NB4 (cell line): ENCODE measurements at regions not wholly inside any gene's neighbourhood (a gene's known extent, or its start where the extent isn't known, plus 50 kb on each side); places are given as distances from the start of the nearest gene placed in this dataset.

ENCODE experiments used
- DNase-seq: peaks from one replicate; pipeline ENCODE4 v3.0.0; 2010; ENCODE audit warnings: low read depth
- H3K4me3 ChIP-seq: one replicate; pipeline ENCODE4 v1.5.1; 2011; ENCODE audit warnings: mild to moderate bottlenecking, low read depth, low read length, moderate library complexity
- CTCF ChIP-seq: IDR thresholded peaks from one replicate; pipeline ENCODE4 v1.5.1; 2012; ENCODE audit warnings: low read depth, low read length
- MAX ChIP-seq: IDR thresholded peaks from 2 replicates; pipeline ENCODE4 v1.6.1; 2011; ENCODE audit warnings: low read depth, low read length
- MYC ChIP-seq: IDR thresholded peaks from 2 replicates; pipeline ENCODE4 v1.6.1; 2011; ENCODE audit warnings: low read depth, low read length
- POLR2A ChIP-seq: IDR thresholded peaks from 2 replicates; pipeline ENCODE4 v1.6.1; 2011; ENCODE audit warnings: mild to moderate bottlenecking; ENCODE audit not compliant: insufficient read length; ENCODE audit errors: extremely low read depth

- TF ChIP-seq CTCF: no peak
- TF ChIP-seq MYC: no peak
- TF ChIP-seq MAX: no peak
- no peak for TF ChIP-seq POLR2A
- DNase-seq: no peak
- no peak overlapping the region for H3K4me3 ChIP-seq
These were observed 71.3 kb upstream of the EYA4 start for GRCh38 chr6:133169901-133170300.

GRCh38 chr6:133170602-133171001 is 70.6 kb upstream of the EYA4 start:
- TF ChIP-seq MAX (no peak), MYC (no peak), POLR2A (no peak), CTCF (no peak)
- H3K4me3 ChIP-seq: no peak overlapping the region
- no peak for DNase-seq

- DNase-seq: no peak
- no peak overlapping the region for H3K4me3 ChIP-seq
- TF ChIP-seq MYC: no peak
- no peak for TF ChIP-seq MAX
- no peak for TF ChIP-seq CTCF
- no peak for TF ChIP-seq POLR2A
These were observed 69.1 kb upstream of the EYA4 start for GRCh38 chr6:133171989-133172604.

- TF ChIP-seq CTCF (no peak), POLR2A (no peak), MYC (no peak), MAX (no peak)
These were observed 67.9 kb upstream of the EYA4 start for GRCh38 chr6:133173276-133173675.

GRCh38 chr6:133179481-133179880 is 61.7 kb upstream of the EYA4 start:
- H3K4me3 ChIP-seq: no peak overlapping the region
- no peak for DNase-seq
- no peak for TF ChIP-seq CTCF
- TF ChIP-seq MAX: no peak
- TF ChIP-seq POLR2A: no peak
- TF ChIP-seq MYC: no peak

More at GRCh38 chr6:133173276-133173675, 67.9 kb upstream of the EYA4 start:
- no peak overlapping the region for H3K4me3 ChIP-seq
- no peak for DNase-seq
